Fibroblast of skin of left quadriceps (primary cell): ENCODE measurements at regions not wholly inside any gene's neighbourhood (a gene's known extent, or its start where the extent isn't known, plus 50 kb on each side); places are given as distances from the start of the nearest gene placed in this dataset.
"Not testable (repeated sequence)": the region's sequence is repeated elsewhere in the genome, so short reads cannot be mapped to it uniquely, and the experiment has no call there.

Experiments used
- DNase-seq, 2 experiments: peaks; one replicate each; pipeline ENCODE4 v3.0.0-alpha.2; 2013; ENCODE audit warnings: low read depth in 2 of 2

GRCh38 chr16:79937671-79938070 is 337.1 kb upstream of the MAF start:
- not testable (repeated sequence) for DNase-seq

- DNase-seq: no peak
These were observed 333.1 kb upstream of the MAF start for GRCh38 chr16:79933603-79934002.

- no peak for DNase-seq
These were observed 332.0 kb upstream of the MAF start for GRCh38 chr16:79932572-79932971.

GRCh38 chr16:79931721-79932120 is 331.2 kb upstream of the MAF start:
- no peak for DNase-seq

- DNase-seq: no peak
These were observed 328.9 kb upstream of the MAF start for GRCh38 chr16:79929260-79929965.

- DNase-seq: no peak
These were observed 327.8 kb upstream of the MAF start for GRCh38 chr16:79928142-79928873.

GRCh38 chr16:79926451-79927205 is 326.1 kb upstream of the MAF start:
- DNase-seq: no peak

- DNase-seq: no peak
These were observed 322.9 kb upstream of the MAF start for GRCh38 chr16:79923431-79923830.

- no peak for DNase-seq
These were observed 320.1 kb upstream of the MAF start for GRCh38 chr16:79920685-79921084.

- DNase-seq: no peak
These were observed 318.4 kb upstream of the MAF start for GRCh38 chr16:79918916-79919315.

GRCh38 chr16:79915761-79916160 is 315.2 kb upstream of the MAF start:
- DNase-seq: no peak

- DNase-seq: no peak
These were observed 314.6 kb upstream of the MAF start for GRCh38 chr16:79914961-79915720.

GRCh38 chr16:79912592-79913310 is 312.2 kb upstream of the MAF start:
- DNase-seq: no peak

GRCh38 chr16:79911660-79912059 is 311.1 kb upstream of the MAF start:
- no peak for DNase-seq

GRCh38 chr16:79909571-79909970 is 309.0 kb upstream of the MAF start:
- no peak for DNase-seq

- DNase-seq: no peak
These were observed 302.9 kb upstream of the MAF start for GRCh38 chr16:79903471-79903870.

GRCh38 chr16:79902351-79902750 is 301.8 kb upstream of the MAF start:
- no peak for DNase-seq

- no peak for DNase-seq
These were observed 301.0 kb upstream of the MAF start for GRCh38 chr16:79901522-79901921.

GRCh38 chr16:79899716-79900115 is 299.2 kb upstream of the MAF start:
- no peak for DNase-seq

- DNase-seq: no peak
These were observed 298.8 kb upstream of the MAF start for GRCh38 chr16:79899316-79899715.

GRCh38 chr16:79898703-79899102 is 298.2 kb upstream of the MAF start:
- DNase-seq: no peak
